MM.1S (cell line): ENCODE measurements at regions not wholly inside any gene's neighbourhood (a gene's known extent, or its start where the extent isn't known, plus 50 kb on each side); places are given as distances from the start of the nearest gene placed in this dataset.
"Not testable (repeated sequence)": the region's sequence is repeated elsewhere in the genome, so short reads cannot be mapped to it uniquely, and the experiment has no call there.

Experiments
- DNase-seq: peaks from one replicate; pipeline ENCODE4 v3.0.0-alpha.2; 2015
- H2AFZ ChIP-seq: fragments of 300-600 bp; sonication (generic); 2 replicates; pipeline ENCODE4 v1.6.0; 2016; ENCODE audit warnings: antibody characterized with exemption, low read length
- H3F3A ChIP-seq: fragments of 300-600 bp; sonication (generic); 2 replicates; pipeline ENCODE4 v1.6.1; 2016; ENCODE audit warnings: mild to moderate bottlenecking, antibody characterized with exemption, low read length, moderate library complexity, mixed read lengths; ENCODE audit not compliant: insufficient read depth
- H3K27ac ChIP-seq: fragments of 300-600 bp; sonication (generic); 2 replicates; pipeline ENCODE4 v1.5.1; 2016; ENCODE audit warnings: mild to moderate bottlenecking, low read length
- H3K27me3 ChIP-seq: fragments of 300-600 bp; sonication (generic); replicated peaks from 2 replicates; pipeline ENCODE4 v1.6.0; 2016; ENCODE audit warnings: low read length; ENCODE audit not compliant: insufficient read depth
- H3K36me3 ChIP-seq: fragments of 300-600 bp; sonication (generic); replicated peaks from 2 replicates; pipeline ENCODE4 v1.6.1; 2016; ENCODE audit warnings: mild to moderate bottlenecking, low read length, mixed read lengths; ENCODE audit not compliant: insufficient read depth
- H3K4me1 ChIP-seq: fragments of 300-600 bp; sonication (generic); 2 replicates; pipeline ENCODE4 v1.6.1; 2016; ENCODE audit warnings: low read length, mixed read lengths
- H3K4me2 ChIP-seq: fragments of 300-600 bp; sonication (generic); 2 replicates; pipeline ENCODE4 v1.6.0; 2016; ENCODE audit warnings: low read depth, low read length
- H3K4me3 ChIP-seq: fragments of 300-600 bp; sonication (generic); 2 replicates; pipeline ENCODE4 v1.5.1; 2016; ENCODE audit warnings: low read length, mixed read lengths
- H3K79me2 ChIP-seq: fragments of 300-600 bp; sonication (generic); 2 replicates; pipeline ENCODE4 v1.6.1; 2016; ENCODE audit warnings: mixed run types, low read length, mixed read lengths
- H3K9ac ChIP-seq: fragments of 300-600 bp; sonication (generic); 2 replicates; pipeline ENCODE4 v1.6.1; 2016; ENCODE audit warnings: low read length, mixed read lengths
- H3K9me2 ChIP-seq: fragments of 300-600 bp; sonication (generic); replicated peaks from 2 replicates; pipeline ENCODE4 v1.6.1; 2016; ENCODE audit warnings: mild to moderate bottlenecking, low read length, mixed read lengths; ENCODE audit not compliant: insufficient read depth
- H3K9me3 ChIP-seq: fragments of 300-600 bp; sonication (generic); replicated peaks from 2 replicates; pipeline ENCODE4 v1.6.1; 2016; ENCODE audit warnings: mild to moderate bottlenecking, low read length, mixed read lengths; ENCODE audit not compliant: insufficient read depth
- H4K20me1 ChIP-seq: fragments of 300-600 bp; sonication (generic); 2 replicates; pipeline ENCODE4 v1.6.1; 2016; ENCODE audit warnings: mild to moderate bottlenecking, low read length, moderate library complexity, mixed read lengths; ENCODE audit not compliant: insufficient read depth
- CTCF ChIP-seq: fragments of 300-600 bp; sonication (generic); IDR thresholded peaks from 2 replicates; pipeline ENCODE4 v1.5.1; 2016; ENCODE audit warnings: antibody characterized with exemption, low read length, mixed read lengths
- EZH2 ChIP-seq: fragments of 300-600 bp; sonication (generic); optimal IDR thresholded peaks from 2 replicates; pipeline ENCODE3; 2017; ENCODE audit warnings: low read depth, mild to moderate bottlenecking, antibody characterized with exemption, low read length, mixed read lengths
- EZH2phosphoT487 ChIP-seq: fragments of 300-600 bp; sonication (generic); IDR thresholded peaks from 2 replicates; pipeline ENCODE4 v1.6.1; 2018; ENCODE audit warnings: antibody characterized with exemption, low read length

GRCh38 chr10:85137253-85137652 is 808.9 kb downstream of the CCSER2 start:
- H3K79me2 ChIP-seq, result no peaks in the 10 kb centered on the region

GRCh38 chr10:85138046-85138445 is 809.7 kb downstream of the CCSER2 start:
- H3K4me2 ChIP-seq, result no peak overlapping the region
- no peaks in the 10 kb centered on the region for H3K4me1 ChIP-seq
- no peaks in the 10 kb centered on the region for H3K36me3 ChIP-seq
- TF ChIP-seq CTCF (no peak), EZH2 (no peak), EZH2phosphoT487 (no peak)
- no peak overlapping the region for H3K4me3 ChIP-seq
- no peaks in the 10 kb centered on the region for H3K9me2 ChIP-seq
- no peaks in the 10 kb centered on the region for H4K20me1 ChIP-seq
- no peak overlapping the region for H3K9ac ChIP-seq
- H2AFZ ChIP-seq, result no peak overlapping the region
- DNase-seq, result no peak
- no peaks in the 10 kb centered on the region for H3K79me2 ChIP-seq
- H3K27me3 ChIP-seq, result no peaks in the 10 kb centered on the region
- no peak overlapping the region for H3K27ac ChIP-seq
- H3K9me3 ChIP-seq, result no peaks in the 10 kb centered on the region
- no peaks in the 10 kb centered on the region for H3F3A ChIP-seq

More at GRCh38 chr10:85137253-85137652, 808.9 kb downstream of the CCSER2 start:
- Histone ChIP-seq H4K20me1 (no peaks in the 10 kb centered on the region), H3K9me2 (no peaks in the 10 kb centered on the region), H3K4me3 (no peak overlapping the region), H3F3A (no peaks in the 10 kb centered on the region), H3K4me2 (no peak overlapping the region), H3K9me3 (no peaks in the 10 kb centered on the region), H3K27ac (no peak overlapping the region), H3K27me3 (no peaks in the 10 kb centered on the region), H3K9ac (no peak overlapping the region), H3K4me1 (no peaks in the 10 kb centered on the region), H2AFZ (no peak overlapping the region), H3K36me3 (no peaks in the 10 kb centered on the region)
- TF ChIP-seq EZH2 (no peak), EZH2phosphoT487 (no peak), CTCF (no peak)
- no peak for DNase-seq

GRCh38 chr10:85139124-85139523 is 810.7 kb downstream of the CCSER2 start:
- H3K79me2 ChIP-seq, result no peaks in the 10 kb centered on the region
- no peaks in the 10 kb centered on the region for H3K27me3 ChIP-seq
- no peaks in the 10 kb centered on the region for H3K36me3 ChIP-seq
- H2AFZ ChIP-seq, result no peak overlapping the region
- no peak overlapping the region for H3K9ac ChIP-seq
- no peaks in the 10 kb centered on the region for H3K9me3 ChIP-seq
- no peak overlapping the region for H3K4me2 ChIP-seq
- no peaks in the 10 kb centered on the region for H3K9me2 ChIP-seq
- no peak for DNase-seq
- no peak overlapping the region for H3K4me3 ChIP-seq
- TF ChIP-seq EZH2phosphoT487 (no peak), CTCF (no peak), EZH2 (no peak)
- H3K4me1 ChIP-seq, result no peaks in the 10 kb centered on the region
- H4K20me1 ChIP-seq, result no peaks in the 10 kb centered on the region
- no peaks in the 10 kb centered on the region for H3F3A ChIP-seq
- no peak overlapping the region for H3K27ac ChIP-seq

DNA sequence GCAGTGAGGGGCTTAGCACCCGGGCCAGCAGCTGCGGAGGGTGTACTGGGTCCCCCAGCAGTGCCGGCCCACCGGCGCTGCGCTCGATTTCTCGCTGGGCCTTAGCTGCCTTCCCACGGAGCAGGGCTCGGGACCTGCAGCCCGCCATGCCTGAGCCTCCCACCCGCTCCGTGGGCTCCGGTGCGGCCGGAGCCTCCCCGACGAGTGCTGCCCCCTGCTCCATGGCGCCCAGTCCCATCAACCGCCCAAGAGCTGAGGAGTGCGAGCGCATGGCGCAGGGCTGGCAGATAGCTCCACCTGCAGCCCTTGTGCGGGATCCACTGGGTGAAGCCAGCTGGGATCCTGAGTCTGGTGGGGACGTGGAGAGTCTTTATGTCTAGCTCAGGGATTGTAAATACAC is 813.1 kb downstream of the CCSER2 start:
- H3K4me1 ChIP-seq, H3K4me3 ChIP-seq, H3K9ac ChIP-seq, H3K36me3 ChIP-seq, H3K9me3 ChIP-seq, DNase-seq, H2AFZ ChIP-seq, H4K20me1 ChIP-seq, H3K79me2 ChIP-seq, H3K27me3 ChIP-seq, H3K27ac ChIP-seq, H3K9me2 ChIP-seq, H3F3A ChIP-seq, H3K4me2 ChIP-seq: not testable (repeated sequence)
